B cell (primary cell): ENCODE measurements at regions not wholly inside any gene's neighbourhood (a gene's known extent, or its start where the extent isn't known, plus 50 kb on each side); places are given as distances from the start of the nearest gene placed in this dataset.

ENCODE experiments used
- ATAC-seq: fragments of 200-7000 bp; cut with Tn5 transposase; one replicate; pipeline ENCODE4 v1.10.0; 2021; ENCODE audit warnings: low read depth, mild to moderate bottlenecking, moderate number of reproducible peaks, moderate library complexity
- CTCF ChIA-PET: fragments of 350-600 bp; sonication (Branson Sonifier 250); formaldehyde crosslinking; loops from one replicate; lab custom pipeline; 2021; ENCODE audit warnings: antibody characterized with exemption, inconsistent platforms; lab: Charles Lee
- POLR2A ChIA-PET: fragments of 350-600 bp; sonication (Branson Sonifier 250); formaldehyde crosslinking; loops from one replicate; lab custom pipeline; 2021; ENCODE audit warnings: antibody characterized with exemption; lab: Charles Lee
- DNase-seq: peaks from one replicate; pipeline ENCODE4 v3.0.0; 2013
- H2AFZ ChIP-seq: 2 replicates; pipeline ENCODE4 v1.6.1; 2012; ENCODE audit warnings: mild to moderate bottlenecking, low read depth, low read length; ENCODE audit not compliant: insufficient read depth, poor library complexity, severe bottlenecking
- H3K27ac ChIP-seq, 2 donors: 1 replicate in 1 of 2; 2 replicates in 1 of 2; pipeline ENCODE4 v1.5.1; 2012 to 2013; ENCODE audit warnings: low read length in 2 of 2, mild to moderate bottlenecking in 2 of 2, moderate library complexity in 1 of 2
- H3K27me3 ChIP-seq, 4 experiments: fragments of 200-600 bp in 1 of 4; sonication (generic) in 1 of 4; replicated peaks in 1 of 4; 1 replicate in 2 of 4; 2 replicates in 2 of 4; pipeline versions ENCODE4 v1.6.1 to v1.7.0; 2013 to 2016; ENCODE audit warnings: low read length in 3 of 4, mild to moderate bottlenecking in 2 of 4, mixed read lengths in 1 of 4, moderate library complexity in 1 of 4; ENCODE audit not compliant: insufficient read depth in 4 of 4, control insufficient read depth in 3 of 4; ENCODE audit errors: control extremely low read depth in 1 of 4
- H3K36me3 ChIP-seq, 2 experiments: replicated peaks in 1 of 2; 1 replicate in 1 of 2; 2 replicates in 1 of 2; pipeline versions ENCODE4 v1.6.1 to v1.7.1; 2013; ENCODE audit warnings: low read length in 1 of 2; ENCODE audit not compliant: insufficient read depth in 2 of 2, control insufficient read depth in 1 of 2; ENCODE audit errors: control extremely low read depth in 1 of 2, extremely low read depth in 1 of 2
- H3K4me1 ChIP-seq, 2 donors: fragments of 200-600 bp in 1 of 2; sonication (generic) in 1 of 2; 1 replicate in 1 of 2; 2 replicates in 1 of 2; pipeline versions ENCODE4 v1.5.1 to v1.6.1; 2013 to 2017; ENCODE audit warnings: low read length in 2 of 2; ENCODE audit not compliant: control insufficient read depth in 2 of 2, insufficient read depth in 2 of 2
- H3K4me2 ChIP-seq: replicated peaks from 2 replicates; pipeline ENCODE3; 2012; ENCODE audit warnings: mild to moderate bottlenecking, low read depth, low read length; ENCODE audit not compliant: poor library complexity, severe bottlenecking
- H3K4me3 ChIP-seq, 5 experiments: fragments of 200-600 bp in 1 of 5; sonication (generic) in 1 of 5; 1 replicate in 3 of 5; 2 replicates in 2 of 5; pipeline versions ENCODE4 v1.5.1 to v1.7.0; 2011 to 2016; ENCODE audit warnings: low read length in 4 of 5, mild to moderate bottlenecking in 4 of 5, low read depth in 2 of 5, control low read depth in 1 of 5, moderate library complexity in 1 of 5; ENCODE audit not compliant: insufficient read depth in 1 of 5; ENCODE audit errors: control extremely low read depth in 1 of 5, extremely low read depth in 1 of 5
- H3K79me2 ChIP-seq: fragments of 200-600 bp; sonication (generic); one replicate; pipeline ENCODE4 v1.6.0; 2016; ENCODE audit warnings: low read length; ENCODE audit not compliant: control insufficient read depth, insufficient read depth
- H3K9ac ChIP-seq: fragments of 200-600 bp; sonication (generic); 2 replicates; pipeline ENCODE4 v1.6.1; 2017; ENCODE audit warnings: mild to moderate bottlenecking, low read length, moderate library complexity
- H3K9me3 ChIP-seq, 3 donors: one replicate each; pipeline versions ENCODE4 v1.6.1 to v1.7.1; 2013; ENCODE audit warnings: low read length in 2 of 3; ENCODE audit not compliant: control insufficient read depth in 2 of 3, insufficient read depth in 1 of 3; ENCODE audit errors: control extremely low read depth in 1 of 3
- H4K20me1 ChIP-seq: 2 replicates; pipeline ENCODE4 v1.6.0; 2012; ENCODE audit warnings: mild to moderate bottlenecking, low read length; ENCODE audit not compliant: insufficient read depth, control insufficient read depth, poor library complexity, severe bottlenecking
- H3K27ac Mint-ChIP-seq: one replicate; pipeline ENCODE4 v1.8.0; 2021; ENCODE audit warnings: mixed read lengths
- H3K27me3 Mint-ChIP-seq: one replicate; pipeline ENCODE4 v1.8.0; 2021; ENCODE audit warnings: mixed read lengths
- H3K4me1 Mint-ChIP-seq: one replicate; pipeline ENCODE4 v1.8.0; 2021; ENCODE audit warnings: mixed read lengths
- H3K4me3 Mint-ChIP-seq: one replicate; pipeline ENCODE4 v1.8.0; 2021; ENCODE audit warnings: mixed read lengths
- H3K9me3 Mint-ChIP-seq: one replicate; pipeline ENCODE4 v1.8.0; 2022; ENCODE audit warnings: mixed read lengths; ENCODE audit not compliant: insufficient read depth
- EZH2 ChIP-seq: IDR thresholded peaks from 2 replicates; pipeline ENCODE4 v1.6.1; 2012; ENCODE audit warnings: borderline replicate concordance, low read depth, mild to moderate bottlenecking, moderate library complexity, low read length; ENCODE audit not compliant: insufficient read depth, poor library complexity, severe bottlenecking
- WGBS: methylation state at CpG from one replicate; pipeline ENCODE4 v1.1.5; 2013; ENCODE audit warnings: missing lambda C conversion rate; ENCODE audit not compliant: insufficient coverage; 5-methylcytosine and 5-hydroxymethylcytosine counted together
- intact Hi-C: fragments of 100-400 bp; cut with micrococcal nuclease; formaldehyde crosslinking; loops from one replicate; pipeline ENCODE4 v1.10.0; 2022
- TF ChIP-seq, protein P1 (sequence below): fragments of 200-600 bp; IDR thresholded peaks from one replicate; pipeline ENCODE4 v1.8.0; 2022; ENCODE audit warnings: antibody characterized with exemption, mild to moderate bottlenecking

DNA sequence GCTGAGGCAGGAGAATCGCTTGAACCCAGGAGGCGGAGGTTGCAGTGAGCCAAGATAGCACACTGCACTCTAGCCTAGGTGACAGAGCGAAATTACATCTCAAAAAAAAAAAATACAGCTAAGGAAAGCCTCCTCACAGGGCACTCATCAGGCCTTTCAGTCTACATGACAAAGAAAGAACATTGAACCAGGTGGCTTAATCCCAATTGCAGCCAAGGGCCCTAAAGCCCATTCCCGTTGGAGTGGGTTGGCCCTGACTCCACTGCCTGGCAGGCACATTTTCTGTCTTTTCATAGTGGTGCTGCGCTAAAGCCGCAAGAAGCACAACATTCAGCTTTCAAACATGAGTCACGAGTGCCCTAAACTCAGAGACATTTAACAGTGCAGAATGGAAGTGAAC, 372.5 kb downstream of the RNF144A start:
- Histone ChIP-seq H3K9me3 (no peaks in the 10 kb centered on the region), H3K4me3 (no peak overlapping the region), H3K4me1 (no peaks in the 10 kb centered on the region), H3K27ac (no peak overlapping the region), H3K27me3 (peaks cover 0 to 2% (median 0%) of the 10 kb centered on the region in 4 experiments), H3K4me2 (no peak overlapping the region), H3K79me2 (no peaks in the 10 kb centered on the region), H3K9ac (no peak overlapping the region), H2AFZ (no peak overlapping the region), H3K36me3 (no peaks in the 10 kb centered on the region), H4K20me1 (no peaks in the 10 kb centered on the region)
- 91% methylated on average over 4 of the region's 7 CpGs for WGBS
- ChIA-PET POLR2A (no interaction called here), CTCF (no interaction called here)
- Mint-ChIP-seq H3K27me3 (no peaks in the 10 kb centered on the region), H3K27ac (no peak overlapping the region), H3K9me3 (no peaks in the 10 kb centered on the region), H3K4me3 (no peak overlapping the region), H3K4me1 (no peaks in the 10 kb centered on the region)
- ATAC-seq (no peak), DNase-seq (no peak)
- TF ChIP-seq, protein P1, sequence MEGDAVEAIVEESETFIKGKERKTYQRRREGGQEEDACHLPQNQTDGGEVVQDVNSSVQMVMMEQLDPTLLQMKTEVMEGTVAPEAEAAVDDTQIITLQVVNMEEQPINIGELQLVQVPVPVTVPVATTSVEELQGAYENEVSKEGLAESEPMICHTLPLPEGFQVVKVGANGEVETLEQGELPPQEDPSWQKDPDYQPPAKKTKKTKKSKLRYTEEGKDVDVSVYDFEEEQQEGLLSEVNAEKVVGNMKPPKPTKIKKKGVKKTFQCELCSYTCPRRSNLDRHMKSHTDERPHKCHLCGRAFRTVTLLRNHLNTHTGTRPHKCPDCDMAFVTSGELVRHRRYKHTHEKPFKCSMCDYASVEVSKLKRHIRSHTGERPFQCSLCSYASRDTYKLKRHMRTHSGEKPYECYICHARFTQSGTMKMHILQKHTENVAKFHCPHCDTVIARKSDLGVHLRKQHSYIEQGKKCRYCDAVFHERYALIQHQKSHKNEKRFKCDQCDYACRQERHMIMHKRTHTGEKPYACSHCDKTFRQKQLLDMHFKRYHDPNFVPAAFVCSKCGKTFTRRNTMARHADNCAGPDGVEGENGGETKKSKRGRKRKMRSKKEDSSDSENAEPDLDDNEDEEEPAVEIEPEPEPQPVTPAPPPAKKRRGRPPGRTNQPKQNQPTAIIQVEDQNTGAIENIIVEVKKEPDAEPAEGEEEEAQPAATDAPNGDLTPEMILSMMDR, result no peak
- no peak for TF ChIP-seq EZH2
- intact Hi-C loops, result no loop called here

DNA sequence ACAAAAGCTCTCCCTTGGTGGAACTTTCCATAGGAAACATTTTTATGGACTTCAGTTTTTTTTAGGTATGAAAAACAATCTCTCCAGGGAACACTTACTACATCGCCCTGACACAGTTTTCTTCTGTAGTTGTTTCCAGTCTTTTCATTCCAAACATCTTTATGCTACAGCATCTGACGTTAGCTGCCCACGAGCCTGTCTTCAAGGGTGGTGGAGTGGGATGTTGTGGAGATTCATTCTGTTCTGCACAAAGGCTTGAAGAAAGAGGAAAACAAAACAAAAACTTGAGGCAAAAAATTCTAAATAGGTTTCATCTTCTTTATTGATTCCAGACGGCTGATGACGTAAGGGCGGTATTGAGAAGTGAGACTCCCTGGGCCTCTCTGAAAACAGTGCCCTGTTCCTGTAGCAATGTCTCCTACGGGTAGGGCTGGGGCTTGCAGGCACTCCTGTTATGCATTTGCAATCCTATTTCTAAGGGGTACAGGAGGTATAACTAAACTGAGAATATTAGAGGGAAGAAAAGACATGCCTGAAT, 375.0 kb downstream of the RNF144A start:
- no peak overlapping the region for H3K27ac ChIP-seq

More for the DNA sequence above, 375.0 kb downstream of the RNF144A start:
- DNase-seq, result no peak
- H3K36me3 ChIP-seq, result no peaks in the 10 kb centered on the region
- no peak overlapping the region for H3K4me2 ChIP-seq
- intact Hi-C loops, result no loop called here
- H3K4me3 Mint-ChIP-seq, result no peak overlapping the region
- H3K9me3 Mint-ChIP-seq, result no peaks in the 10 kb centered on the region
- no peak overlapping the region for H2AFZ ChIP-seq
- no peaks in the 10 kb centered on the region for H4K20me1 ChIP-seq
- H3K27me3 Mint-ChIP-seq, result no peaks in the 10 kb centered on the region
- POLR2A ChIA-PET, result no interaction called here
- 96% methylated on average over 3 of the region's 7 CpGs for WGBS
- no peaks in the 10 kb centered on the region for H3K27me3 ChIP-seq
- no peaks in the 10 kb centered on the region for H3K9me3 ChIP-seq
- H3K4me1 ChIP-seq, result no peaks in the 10 kb centered on the region
- CTCF ChIA-PET, result no interaction called here
- ATAC-seq, result no peak
- H3K4me3 ChIP-seq, result no peak overlapping the region
- H3K4me1 Mint-ChIP-seq, result no peaks in the 10 kb centered on the region
- no peak overlapping the region for H3K9ac ChIP-seq
- H3K27ac Mint-ChIP-seq, result no peak overlapping the region
- H3K79me2 ChIP-seq, result no peaks in the 10 kb centered on the region
- TF ChIP-seq EZH2, result no peak
- TF ChIP-seq, protein P1, result no peak
